ENCODE measurements at regions not wholly inside any gene's neighbourhood (a gene's known extent, or its start where the extent isn't known, plus 50 kb on each side); places are given as distances from the start of the nearest gene placed in this dataset.

GRCh38 chr22:49687333-49687732 is 140.3 kb downstream of the BRD1 start:
- no peak for DNase-seq (ENCODE audit: low spot score)

GRCh38 chr22:49686495-49687219 is 141.0 kb downstream of the BRD1 start:
- Histone ChIP-seq H3K23ac (ENCODE audit: low read depth, low read length, poor library complexity) (peak overlapping the region; percentile 75), H3K4me1 (ENCODE audit: control insufficient read depth in 2 of 2, insufficient read depth in 1 of 2, low read depth in 1 of 2, low read length in 2 of 2) (no peaks in the 10 kb centered on the region), H2BK120ac (ENCODE audit: low read depth, low read length) (no peak overlapping the region), H3K9ac (ENCODE audit: low read depth, low read length, poor library complexity) (peak overlapping the region; percentile 55), H2AFZ (ENCODE audit: low read length) (no peak overlapping the region), H3K9me3 (replicated peaks in 1 of 2; ENCODE audit: control insufficient read depth in 2 of 2, insufficient read depth in 1 of 2, low read depth in 1 of 2, low read length in 2 of 2) (peaks cover 0 to 10% of the 10 kb centered on the region in 2 donors), H3K18ac (ENCODE audit: low read length) (peak overlapping the region; percentile 41), H2BK5ac (ENCODE audit: low read length) (no peak overlapping the region), H3K4me2 (ENCODE audit: insufficient read depth, low read length, poor library complexity, severe bottlenecking) (no peak overlapping the region), H4K8ac (ENCODE audit: low read depth, low read length) (no peak overlapping the region), H3K79me1 (ENCODE audit: low read depth, low read length) (peaks cover 3% of the 10 kb centered on the region), H3K4ac (ENCODE audit: low read length) (no peak overlapping the region), H3K4me3 (ENCODE audit: low read length in 2 of 2) (peak overlapping the region in 1 of 2 donors; percentile 27), H3K36me3 (replicated peaks in 1 of 2; ENCODE audit: control insufficient read depth in 2 of 2, insufficient read depth in 2 of 2, low read length in 2 of 2) (no peaks in the 10 kb centered on the region), H2BK12ac (ENCODE audit: low read length) (no peak overlapping the region), H3K27me3 (ENCODE audit: control insufficient read depth in 3 of 3, insufficient read depth in 3 of 3, low read depth in 1 of 3, low read length in 3 of 3) (peaks cover 0 to 14% (median 0%) of the 10 kb centered on the region in 3 experiments), H4K91ac (ENCODE audit: low read depth, low read length, poor library complexity) (no peak overlapping the region), H3K27ac (replicated peaks; ENCODE audit: low read length) (no peak overlapping the region), H2AK5ac (ENCODE audit: low read depth, low read length) (no peak overlapping the region), H2BK15ac (ENCODE audit: low read length) (no peak overlapping the region), H3K14ac (ENCODE audit: low read length) (peak overlapping the region; percentile 64)
- no peak for DNase-seq (ENCODE audit: low spot score)
- no CpG with 5 or more reads among the region's 22 CpGs for WGBS, 2 donors (ENCODE audit: extremely low coverage in 2 of 2, insufficient read length in 2 of 2, insufficient replicate concordance in 1 of 2)

More at GRCh38 chr22:49687333-49687732, 140.3 kb downstream of the BRD1 start:
- Histone ChIP-seq H3K4ac (ENCODE audit: low read length) (no peak overlapping the region), H2BK15ac (ENCODE audit: low read length) (no peak overlapping the region), H3K79me1 (ENCODE audit: low read depth, low read length) (peaks cover 3% of the 10 kb centered on the region), H2BK120ac (ENCODE audit: low read depth, low read length) (no peak overlapping the region), H3K4me2 (ENCODE audit: insufficient read depth, low read length, poor library complexity, severe bottlenecking) (no peak overlapping the region), H3K23ac (ENCODE audit: low read depth, low read length, poor library complexity) (peak overlapping the region; percentile 75), H2BK5ac (ENCODE audit: low read length) (no peak overlapping the region), H3K27ac (replicated peaks; ENCODE audit: low read length) (no peak overlapping the region), H4K8ac (ENCODE audit: low read depth, low read length) (no peak overlapping the region), H3K4me1 (ENCODE audit: control insufficient read depth in 2 of 2, insufficient read depth in 1 of 2, low read depth in 1 of 2, low read length in 2 of 2) (no peaks in the 10 kb centered on the region), H3K27me3 (ENCODE audit: control insufficient read depth in 3 of 3, insufficient read depth in 3 of 3, low read depth in 1 of 3, low read length in 3 of 3) (peaks cover 0 to 10% (median 0%) of the 10 kb centered on the region in 3 experiments), H3K9me3 (replicated peaks in 1 of 2; ENCODE audit: control insufficient read depth in 2 of 2, insufficient read depth in 1 of 2, low read depth in 1 of 2, low read length in 2 of 2) (peaks cover 0 to 14% of the 10 kb centered on the region in 2 donors), H4K91ac (ENCODE audit: low read depth, low read length, poor library complexity) (no peak overlapping the region), H2AK5ac (ENCODE audit: low read depth, low read length) (no peak overlapping the region), H3K36me3 (replicated peaks in 1 of 2; ENCODE audit: control insufficient read depth in 2 of 2, insufficient read depth in 2 of 2, low read length in 2 of 2) (peaks cover 0 to 1% of the 10 kb centered on the region in 2 donors), H3K18ac (ENCODE audit: low read length) (peak overlapping the region; percentile 41), H3K9ac (ENCODE audit: low read depth, low read length, poor library complexity) (no peak overlapping the region), H3K14ac (ENCODE audit: low read length) (peak overlapping the region; percentile 76), H2BK12ac (ENCODE audit: low read length) (no peak overlapping the region), H3K4me3 (ENCODE audit: low read length in 2 of 2) (no peak overlapping the region), H2AFZ (ENCODE audit: low read length) (no peak overlapping the region)
- no CpG with 5 or more reads among the region's 3 CpGs for WGBS, 2 donors (ENCODE audit: extremely low coverage in 2 of 2, insufficient read length in 2 of 2, insufficient replicate concordance in 1 of 2)

- Histone ChIP-seq H2BK5ac (ENCODE audit: low read length) (no peak overlapping the region), H4K8ac (ENCODE audit: low read depth, low read length) (no peak overlapping the region), H2AK5ac (ENCODE audit: low read depth, low read length) (no peak overlapping the region), H3K4me2 (ENCODE audit: insufficient read depth, low read length, poor library complexity, severe bottlenecking) (no peak overlapping the region), H3K79me1 (ENCODE audit: low read depth, low read length) (no peaks in the 10 kb centered on the region), H2BK12ac (ENCODE audit: low read length) (peak overlapping the region; percentile 41), H2BK15ac (ENCODE audit: low read length) (no peak overlapping the region), H3K36me3 (replicated peaks in 1 of 2; ENCODE audit: control insufficient read depth in 2 of 2, insufficient read depth in 2 of 2, low read length in 2 of 2) (no peaks in the 10 kb centered on the region), H3K27me3 (ENCODE audit: control insufficient read depth in 3 of 3, insufficient read depth in 3 of 3, low read depth in 1 of 3, low read length in 3 of 3) (peaks cover 0 to 14% (median 0%) of the 10 kb centered on the region in 3 experiments), H3K27ac (replicated peaks; ENCODE audit: low read length) (no peak overlapping the region), H3K9me3 (replicated peaks in 1 of 2; ENCODE audit: control insufficient read depth in 2 of 2, insufficient read depth in 1 of 2, low read depth in 1 of 2, low read length in 2 of 2) (peaks cover 0 to 2% of the 10 kb centered on the region in 2 donors), H3K14ac (ENCODE audit: low read length) (peak overlapping the region; percentile 47), H3K9ac (ENCODE audit: low read depth, low read length, poor library complexity) (peak overlapping the region; percentile 44), H3K18ac (ENCODE audit: low read length) (peak overlapping the region; percentile 28), H3K4me1 (ENCODE audit: control insufficient read depth in 2 of 2, insufficient read depth in 1 of 2, low read depth in 1 of 2, low read length in 2 of 2) (no peaks in the 10 kb centered on the region), H2AFZ (ENCODE audit: low read length) (no peak overlapping the region), H4K91ac (ENCODE audit: low read depth, low read length, poor library complexity) (no peak overlapping the region), H3K4ac (ENCODE audit: low read length) (no peak overlapping the region), H3K23ac (ENCODE audit: low read depth, low read length, poor library complexity) (peak overlapping the region; percentile 86), H3K4me3 (ENCODE audit: low read length in 2 of 2) (peak overlapping the region in 1 of 2 donors; percentile 68), H2BK120ac (ENCODE audit: low read depth, low read length) (no peak overlapping the region)
- no CpG with 5 or more reads among the region's 18 CpGs for WGBS, 2 donors (ENCODE audit: extremely low coverage in 2 of 2, insufficient read length in 2 of 2, insufficient replicate concordance in 1 of 2)
- no peak for DNase-seq (ENCODE audit: low spot score)
Measured at GRCh38 chr22:49685686-49686085, 142.0 kb downstream of the BRD1 start.

GRCh38 chr22:49685116-49685515 is 142.6 kb downstream of the BRD1 start:
- peak overlapping the region; percentile 58 for H3K23ac ChIP-seq (ENCODE audit: low read depth, low read length, poor library complexity)
- H3K14ac ChIP-seq (ENCODE audit: low read length): no peak overlapping the region
- H3K4me2 ChIP-seq (ENCODE audit: insufficient read depth, low read length, poor library complexity, severe bottlenecking): no peak overlapping the region
- H3K36me3 ChIP-seq (replicated peaks in 1 of 2; ENCODE audit: control insufficient read depth in 2 of 2, insufficient read depth in 2 of 2, low read length in 2 of 2): no peaks in the 10 kb centered on the region
- H3K27ac ChIP-seq (replicated peaks; ENCODE audit: low read length): no peak overlapping the region
- H4K91ac ChIP-seq (ENCODE audit: low read depth, low read length, poor library complexity): no peak overlapping the region
- DNase-seq (ENCODE audit: low spot score): no peak
- no peak overlapping the region for H4K8ac ChIP-seq (ENCODE audit: low read depth, low read length)
- peaks cover 0 to 2% of the 10 kb centered on the region in 2 donors for H3K9me3 ChIP-seq (replicated peaks in 1 of 2; ENCODE audit: control insufficient read depth in 2 of 2, insufficient read depth in 1 of 2, low read depth in 1 of 2, low read length in 2 of 2)
- H2BK120ac ChIP-seq (ENCODE audit: low read depth, low read length): no peak overlapping the region
- no peak overlapping the region for H3K4me3 ChIP-seq (ENCODE audit: low read length in 2 of 2)
- no peaks in the 10 kb centered on the region for H3K79me1 ChIP-seq (ENCODE audit: low read depth, low read length)
- H2BK5ac ChIP-seq (ENCODE audit: low read length): no peak overlapping the region
- no peak overlapping the region for H3K4ac ChIP-seq (ENCODE audit: low read length)
- H3K18ac ChIP-seq (ENCODE audit: low read length): no peak overlapping the region
- H2BK15ac ChIP-seq (ENCODE audit: low read length): no peak overlapping the region
- no peak overlapping the region for H2BK12ac ChIP-seq (ENCODE audit: low read length)
- no peaks in the 10 kb centered on the region for H3K4me1 ChIP-seq (ENCODE audit: control insufficient read depth in 2 of 2, insufficient read depth in 1 of 2, low read depth in 1 of 2, low read length in 2 of 2)
- H2AFZ ChIP-seq (ENCODE audit: low read length): no peak overlapping the region
- H3K9ac ChIP-seq (ENCODE audit: low read depth, low read length, poor library complexity): no peak overlapping the region
- H3K27me3 ChIP-seq (ENCODE audit: control insufficient read depth in 3 of 3, insufficient read depth in 3 of 3, low read depth in 1 of 3, low read length in 3 of 3): peaks cover 0 to 14% (median 0%) of the 10 kb centered on the region in 3 experiments
- H2AK5ac ChIP-seq (ENCODE audit: low read depth, low read length): no peak overlapping the region
- no CpG with 5 or more reads among the region's 9 CpGs for WGBS, 2 donors (ENCODE audit: extremely low coverage in 2 of 2, insufficient read length in 2 of 2, insufficient replicate concordance in 1 of 2)
